ENCODE measurements at regions not wholly inside any gene's neighbourhood (a gene's known extent, or its start where the extent isn't known, plus 50 kb on each side); places are given as distances from the start of the nearest gene placed in this dataset.

DNA sequence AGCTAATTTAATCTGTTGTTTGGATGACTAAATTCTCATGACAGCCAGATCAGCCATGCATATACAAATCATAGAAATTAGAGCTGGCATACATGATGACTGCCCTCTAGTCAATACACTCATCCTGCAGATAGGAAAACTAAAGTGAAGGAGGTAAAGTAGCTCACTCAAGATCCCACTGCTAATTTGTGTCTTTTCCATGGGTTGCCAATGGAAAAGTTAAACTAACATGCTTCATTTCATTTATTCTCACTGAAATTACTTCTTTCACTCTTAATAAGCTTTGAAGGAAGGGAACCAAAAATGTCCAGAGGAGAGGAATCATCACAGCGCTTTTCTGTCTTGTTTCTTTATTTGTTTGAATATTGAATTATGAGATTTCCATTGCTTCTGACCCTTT is 308.2 kb downstream of the GJA1 start:
- H3K27me3 Mint-ChIP-seq (ENCODE audit: low read depth) = no peaks in the 10 kb centered on the region
- DNase-seq (ENCODE audit: low spot score) = no peak
- no peaks in the 10 kb centered on the region for H3K4me1 Mint-ChIP-seq (ENCODE audit: low read depth)
- H3K9me3 Mint-ChIP-seq = no peaks in the 10 kb centered on the region
- no peak overlapping the region for H3K4me3 Mint-ChIP-seq (ENCODE audit: low read depth)
- intact Hi-C loops (cut with micrococcal nuclease) = no loop called here
- no peak overlapping the region for H3K27ac Mint-ChIP-seq
- no peaks in the 10 kb centered on the region for H3K36me3 Mint-ChIP-seq (ENCODE audit: low read depth)

- H3K36me3 Mint-ChIP-seq (ENCODE audit: low read depth) = no peaks in the 10 kb centered on the region
- no peaks in the 10 kb centered on the region for H3K9me3 Mint-ChIP-seq
- H3K27me3 Mint-ChIP-seq (ENCODE audit: low read depth) = no peaks in the 10 kb centered on the region
- H3K4me3 Mint-ChIP-seq (ENCODE audit: low read depth) = no peak overlapping the region
- no peak overlapping the region for H3K27ac Mint-ChIP-seq
- intact Hi-C loops (cut with micrococcal nuclease) = no loop called here
- no peak for DNase-seq (ENCODE audit: low spot score)
- H3K4me1 Mint-ChIP-seq (ENCODE audit: low read depth) = no peaks in the 10 kb centered on the region
Observed at GRCh38 chr6:121748376-121748775, 312.9 kb downstream of the GJA1 start.

GRCh38 chr6:121748850-121749249 is 313.4 kb downstream of the GJA1 start:
- Mint-ChIP-seq H3K9me3 (no peaks in the 10 kb centered on the region), H3K4me3 (ENCODE audit: low read depth) (no peak overlapping the region), H3K27ac (no peak overlapping the region), H3K36me3 (ENCODE audit: low read depth) (no peaks in the 10 kb centered on the region), H3K4me1 (ENCODE audit: low read depth) (no peaks in the 10 kb centered on the region), H3K27me3 (ENCODE audit: low read depth) (no peaks in the 10 kb centered on the region)
- no peak for DNase-seq (ENCODE audit: low spot score)
- intact Hi-C loops (cut with micrococcal nuclease) = no loop called here

- no peaks in the 10 kb centered on the region for H3K36me3 Mint-ChIP-seq (ENCODE audit: low read depth)
- no peaks in the 10 kb centered on the region for H3K9me3 Mint-ChIP-seq
- no peak overlapping the region for H3K27ac Mint-ChIP-seq
- no peaks in the 10 kb centered on the region for H3K4me1 Mint-ChIP-seq (ENCODE audit: low read depth)
- no peaks in the 10 kb centered on the region for H3K27me3 Mint-ChIP-seq (ENCODE audit: low read depth)
- no peak for DNase-seq (ENCODE audit: low spot score)
- intact Hi-C loops (cut with micrococcal nuclease) = no loop called here
- no peak overlapping the region for H3K4me3 Mint-ChIP-seq (ENCODE audit: low read depth)
Observed at GRCh38 chr6:121755485-121755884, 320.0 kb downstream of the GJA1 start.

- H3K4me3 Mint-ChIP-seq (ENCODE audit: low read depth) = no peak overlapping the region
- intact Hi-C loops (cut with micrococcal nuclease) = no loop called here
- peaks cover 2% of the 10 kb centered on the region for H3K9me3 Mint-ChIP-seq
- DNase-seq (ENCODE audit: low spot score) = no peak
- H3K36me3 Mint-ChIP-seq (ENCODE audit: low read depth) = no peaks in the 10 kb centered on the region
- no peaks in the 10 kb centered on the region for H3K27me3 Mint-ChIP-seq (ENCODE audit: low read depth)
- no peaks in the 10 kb centered on the region for H3K4me1 Mint-ChIP-seq (ENCODE audit: low read depth)
- H3K27ac Mint-ChIP-seq = no peak overlapping the region
Observed at GRCh38 chr6:121756666-121757065, 321.2 kb downstream of the GJA1 start.

- intact Hi-C loops (cut with micrococcal nuclease) = no loop called here
- Mint-ChIP-seq H3K27ac (no peak overlapping the region), H3K27me3 (ENCODE audit: low read depth) (no peaks in the 10 kb centered on the region), H3K9me3 (peaks cover 6% of the 10 kb centered on the region), H3K4me1 (ENCODE audit: low read depth) (peaks cover 4% of the 10 kb centered on the region), H3K36me3 (ENCODE audit: low read depth) (no peaks in the 10 kb centered on the region), H3K4me3 (ENCODE audit: low read depth) (no peak overlapping the region)
- no peak for DNase-seq (ENCODE audit: low spot score)
Observed at GRCh38 chr6:121759370-121759769, 323.9 kb downstream of the GJA1 start.

- no peak overlapping the region for H3K27ac Mint-ChIP-seq
- intact Hi-C loops (cut with micrococcal nuclease) = no loop called here
- no peaks in the 10 kb centered on the region for H3K36me3 Mint-ChIP-seq (ENCODE audit: low read depth)
- H3K4me1 Mint-ChIP-seq (ENCODE audit: low read depth) = peaks cover 12% of the 10 kb centered on the region
- H3K9me3 Mint-ChIP-seq = peaks cover 6% of the 10 kb centered on the region
- H3K27me3 Mint-ChIP-seq (ENCODE audit: low read depth) = no peaks in the 10 kb centered on the region
- H3K4me3 Mint-ChIP-seq (ENCODE audit: low read depth) = no peak overlapping the region
- DNase-seq (ENCODE audit: low spot score) = no peak
Observed at GRCh38 chr6:121760191-121760590, 324.7 kb downstream of the GJA1 start.

GRCh38 chr6:121760745-121761144 is 325.3 kb downstream of the GJA1 start:
- Mint-ChIP-seq H3K27me3 (ENCODE audit: low read depth) (no peaks in the 10 kb centered on the region), H3K9me3 (peaks cover 6% of the 10 kb centered on the region), H3K36me3 (ENCODE audit: low read depth) (no peaks in the 10 kb centered on the region), H3K27ac (no peak overlapping the region), H3K4me3 (ENCODE audit: low read depth) (no peak overlapping the region), H3K4me1 (ENCODE audit: low read depth) (peaks cover 15% of the 10 kb centered on the region)
- DNase-seq (ENCODE audit: low spot score) = no peak
- intact Hi-C loops (cut with micrococcal nuclease) = no loop called here

GRCh38 chr6:121764493-121764892 is 329.0 kb downstream of the GJA1 start:
- H3K4me3 Mint-ChIP-seq (ENCODE audit: low read depth) = no peak overlapping the region
- H3K4me1 Mint-ChIP-seq (ENCODE audit: low read depth) = peaks cover 15% of the 10 kb centered on the region
- H3K9me3 Mint-ChIP-seq = peaks cover 6% of the 10 kb centered on the region
- H3K36me3 Mint-ChIP-seq (ENCODE audit: low read depth) = no peaks in the 10 kb centered on the region
- intact Hi-C loops (cut with micrococcal nuclease) = no loop called here
- H3K27ac Mint-ChIP-seq = no peak overlapping the region
- peaks cover 3% of the 10 kb centered on the region for H3K27me3 Mint-ChIP-seq (ENCODE audit: low read depth)
- DNase-seq (ENCODE audit: low spot score) = no peak

- H3K9me3 Mint-ChIP-seq = peaks cover 6% of the 10 kb centered on the region
- intact Hi-C loops (cut with micrococcal nuclease) = no loop called here
- H3K36me3 Mint-ChIP-seq (ENCODE audit: low read depth) = no peaks in the 10 kb centered on the region
- H3K27me3 Mint-ChIP-seq (ENCODE audit: low read depth) = peaks cover 3% of the 10 kb centered on the region
- H3K4me1 Mint-ChIP-seq (ENCODE audit: low read depth) = peaks cover 15% of the 10 kb centered on the region
- DNase-seq (ENCODE audit: low spot score) = no peak
- no peak overlapping the region for H3K4me3 Mint-ChIP-seq (ENCODE audit: low read depth)
- no peak overlapping the region for H3K27ac Mint-ChIP-seq
Observed at GRCh38 chr6:121765060-121765459, 329.6 kb downstream of the GJA1 start.

GRCh38 chr6:121767211-121767610 is 331.8 kb downstream of the GJA1 start:
- peaks cover 3% of the 10 kb centered on the region for H3K27me3 Mint-ChIP-seq (ENCODE audit: low read depth)
- no peak for DNase-seq (ENCODE audit: low spot score)
- intact Hi-C loops (cut with micrococcal nuclease) = no loop called here
- H3K27ac Mint-ChIP-seq = no peak overlapping the region
- H3K9me3 Mint-ChIP-seq = peaks cover 8% of the 10 kb centered on the region
- no peaks in the 10 kb centered on the region for H3K36me3 Mint-ChIP-seq (ENCODE audit: low read depth)
- no peak overlapping the region for H3K4me3 Mint-ChIP-seq (ENCODE audit: low read depth)
- peaks cover 28% of the 10 kb centered on the region for H3K4me1 Mint-ChIP-seq (ENCODE audit: low read depth)

GRCh38 chr6:121770943-121771342 is 335.5 kb downstream of the GJA1 start:
- H3K27me3 Mint-ChIP-seq (ENCODE audit: low read depth) = peaks cover 3% of the 10 kb centered on the region
- peak overlapping the region; percentile 11 for H3K27ac Mint-ChIP-seq
- no peaks in the 10 kb centered on the region for H3K36me3 Mint-ChIP-seq (ENCODE audit: low read depth)
- DNase-seq (ENCODE audit: low spot score) = no peak
- no peak overlapping the region for H3K4me3 Mint-ChIP-seq (ENCODE audit: low read depth)
- peaks cover 14% of the 10 kb centered on the region for H3K9me3 Mint-ChIP-seq
- peaks cover 29% of the 10 kb centered on the region for H3K4me1 Mint-ChIP-seq (ENCODE audit: low read depth)
- intact Hi-C loops (cut with micrococcal nuclease) = loop anchor here (1.0 to 5.0 kb wide), 3 partner anchors 83 to 437 kb away; partner anchors contain the start of gene TBC1D32

DNA sequence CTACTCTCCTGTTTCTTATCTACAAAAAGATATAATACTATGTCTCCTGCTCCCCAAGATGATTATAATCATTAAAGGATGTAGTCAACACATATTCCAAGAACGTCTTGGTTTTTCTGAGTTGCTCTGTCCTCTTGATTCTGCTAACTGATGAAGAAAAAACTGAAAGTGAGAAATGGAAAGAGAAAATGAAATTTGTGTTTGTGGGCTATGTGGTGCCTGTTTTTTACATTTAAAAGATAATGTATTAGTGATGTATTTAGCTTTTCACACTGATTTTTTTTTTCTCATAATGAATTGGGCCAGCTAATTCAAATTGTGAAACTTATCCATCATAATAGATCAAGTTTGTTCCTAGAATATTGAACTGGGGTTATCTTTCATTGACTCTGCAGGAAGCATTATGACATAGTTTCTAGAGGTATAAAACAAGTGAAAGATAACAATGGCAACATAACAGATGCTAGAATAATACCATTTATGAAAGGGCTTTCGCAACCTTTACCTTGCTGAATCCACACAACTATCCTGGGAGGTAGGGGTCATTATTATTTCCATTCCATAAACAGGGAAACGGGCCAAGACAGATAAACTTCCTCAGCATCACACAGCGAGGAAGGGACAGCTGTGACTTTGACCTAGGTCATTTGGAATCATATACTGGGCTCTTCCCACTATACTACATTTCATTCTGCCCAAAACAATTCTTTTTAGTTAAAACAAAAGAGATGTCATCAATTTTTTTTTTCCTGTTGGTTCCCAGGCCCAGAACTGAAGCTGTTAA is 336.7 kb downstream of the GJA1 start:
- peaks cover 1% of the 10 kb centered on the region for H3K27me3 Mint-ChIP-seq (ENCODE audit: low read depth)
- peaks cover 14% of the 10 kb centered on the region for H3K9me3 Mint-ChIP-seq
- peaks cover 29% of the 10 kb centered on the region for H3K4me1 Mint-ChIP-seq (ENCODE audit: low read depth)
- no peak for DNase-seq (ENCODE audit: low spot score)
- peak overlapping the region; percentile 80 for H3K27ac Mint-ChIP-seq
- H3K4me3 Mint-ChIP-seq (ENCODE audit: low read depth) = no peak overlapping the region
- intact Hi-C loops (cut with micrococcal nuclease) = loop anchor here (1.0 to 5.0 kb wide), 4 partner anchors 84 to 438 kb away; partner anchors contain the start of gene TBC1D32
- no peaks in the 10 kb centered on the region for H3K36me3 Mint-ChIP-seq (ENCODE audit: low read depth)

Data from activated T-helper 2 cell treated with anti-CD3 and anti-CD28 coated beads, Interferon-gamma antibody, Interleukin-2, Interleukin-4, amounts not matched to agents 10 μg/mL and 5 μg/mL and 100 μg/mL, durations not matched to agents 14 hours and 24 hours and 36 hours (primary cell).